HG03280 (cell line): ENCODE measurements at regions not wholly inside any gene's neighbourhood (a gene's known extent, or its start where the extent isn't known, plus 50 kb on each side); places are given as distances from the start of the nearest gene placed in this dataset.

Experiments
- ATAC-seq: cut with Tn5 transposase; IDR thresholded peaks from one replicate; pipeline ENCODE4 v1.9.1; 2021; ENCODE audit warnings: mild to moderate bottlenecking, moderate library complexity; ENCODE audit not compliant: unreplicated experiment

DNA sequence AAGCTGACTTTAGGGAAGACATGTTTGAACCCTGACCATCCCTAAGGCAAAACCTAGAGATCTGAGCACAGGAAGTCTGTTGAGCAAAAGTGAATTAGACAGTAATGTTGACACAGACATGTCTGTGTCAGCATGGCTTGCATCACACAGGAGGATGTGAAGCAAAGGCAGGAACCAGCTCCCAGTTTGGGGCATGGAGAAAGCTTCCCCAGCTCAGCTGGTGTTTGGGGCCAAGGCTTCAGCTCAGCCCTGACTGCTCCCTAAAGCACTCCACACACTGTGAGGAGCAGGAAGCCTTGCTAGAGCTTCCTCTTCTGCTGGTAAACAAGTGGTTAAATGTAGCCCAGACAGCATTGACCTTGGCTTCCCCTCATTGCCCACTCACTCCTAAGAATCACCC, 153.8 kb upstream of the UBL3 start:
- ATAC-seq: no peak

GRCh38 chr13:30002577-30002976, 152.2 kb upstream of the UBL3 start:
- ATAC-seq: no peak

- no peak for ATAC-seq
Measured at GRCh38 chr13:30000370-30000765, 150.0 kb upstream of the UBL3 start.

DNA sequence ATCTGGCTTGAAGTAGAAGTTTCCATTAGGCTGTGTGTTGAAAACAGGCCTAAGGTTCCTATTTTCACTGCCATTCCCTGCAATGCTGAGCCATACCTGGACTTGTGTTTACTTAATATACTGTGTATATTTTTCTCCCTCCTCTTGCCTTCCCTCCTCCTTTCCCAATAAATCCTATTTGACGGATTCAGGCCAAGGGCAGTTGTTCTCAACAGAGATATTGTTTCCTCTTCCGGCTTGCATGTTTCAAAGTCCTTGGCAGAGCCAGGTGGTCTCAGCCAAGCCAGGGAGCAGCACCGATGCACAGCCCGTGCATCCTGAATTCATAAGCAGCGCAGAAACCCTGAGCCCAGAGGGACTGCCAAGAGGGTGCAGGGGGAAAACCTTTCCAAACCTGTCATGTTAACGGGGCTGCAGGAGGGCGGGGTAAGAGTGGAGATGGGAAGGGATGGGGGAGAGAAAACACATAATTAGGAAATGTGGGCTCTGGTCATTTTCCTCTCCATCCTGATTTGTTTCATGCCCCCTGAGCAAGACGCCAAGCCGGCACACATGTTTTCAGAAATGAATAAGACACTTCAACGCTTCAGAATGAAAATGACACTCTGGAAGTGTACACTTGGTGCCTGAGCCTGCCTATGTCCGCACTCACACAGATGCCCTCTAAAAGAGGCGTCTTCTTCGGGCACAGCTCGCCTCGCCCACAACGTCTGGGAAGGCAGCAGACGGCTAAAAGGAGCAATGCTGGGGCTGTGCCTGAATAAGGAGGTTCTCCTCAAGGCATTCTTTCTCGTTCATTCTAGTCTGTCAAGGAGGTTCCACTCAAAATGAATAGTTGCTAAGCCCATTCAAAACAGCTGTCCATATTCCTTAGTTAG, 149.3 kb upstream of the UBL3 start:
- ATAC-seq: no peak

DNA sequence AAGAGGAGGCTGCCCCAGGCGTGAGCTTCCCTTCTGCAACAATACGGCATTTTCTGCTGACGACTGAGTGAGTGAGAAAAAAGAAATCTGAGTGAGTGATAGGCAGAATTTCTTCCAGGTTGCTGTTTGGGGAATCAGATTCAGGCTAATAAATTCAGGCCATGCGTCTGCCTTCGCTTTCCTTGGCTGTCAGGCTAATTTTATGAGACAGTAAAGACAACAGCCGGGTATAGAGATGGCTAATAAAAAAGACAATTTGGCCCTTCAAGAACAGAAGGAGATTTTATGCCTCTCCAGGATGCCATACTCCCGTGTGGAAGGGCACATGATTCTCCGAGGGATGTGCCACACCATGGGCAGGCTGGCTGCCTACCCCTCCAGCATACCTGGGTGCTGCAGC, 145.9 kb upstream of the UBL3 start:
- ATAC-seq: no peak

GRCh38 chr13:29994911-29995595, 144.6 kb upstream of the UBL3 start:
- no peak for ATAC-seq

DNA sequence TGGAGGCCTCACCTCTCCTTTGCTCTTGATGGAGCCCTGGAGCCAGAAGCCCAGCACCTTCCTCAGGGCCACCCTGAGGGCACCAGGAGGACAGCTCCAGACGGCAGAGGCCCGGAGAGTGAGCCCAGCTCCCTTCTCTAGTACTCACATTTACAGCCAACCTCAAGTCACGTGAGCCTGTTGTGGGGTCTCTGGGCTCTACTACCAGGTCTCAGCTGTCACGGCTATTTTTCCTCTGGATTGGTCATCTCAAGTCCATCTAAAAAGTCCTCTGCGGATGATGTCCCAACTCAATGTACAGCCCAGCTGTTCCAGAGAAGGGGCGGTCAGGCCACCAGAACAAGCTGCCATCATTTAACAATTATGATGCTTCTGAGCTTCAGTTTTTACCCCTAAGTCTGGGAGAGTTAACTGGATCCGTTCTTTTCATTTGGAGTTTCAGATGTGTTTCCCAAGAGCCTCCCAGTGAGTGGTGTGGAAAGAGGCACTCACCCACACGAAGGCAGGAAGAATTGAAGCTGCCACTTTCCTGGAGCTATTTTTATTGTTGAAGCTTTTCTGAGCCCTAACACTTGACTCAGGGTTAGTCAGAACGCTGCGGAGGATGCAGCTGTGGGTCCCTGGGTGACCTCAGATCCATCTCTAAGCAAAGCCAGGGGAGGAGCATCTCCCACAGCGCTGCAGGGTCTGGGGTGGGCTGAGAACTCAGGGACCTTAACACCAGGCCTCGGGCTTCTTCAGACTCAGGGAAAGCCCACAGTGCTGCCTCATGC, 143.5 kb upstream of the UBL3 start:
- ATAC-seq: no peak

DNA sequence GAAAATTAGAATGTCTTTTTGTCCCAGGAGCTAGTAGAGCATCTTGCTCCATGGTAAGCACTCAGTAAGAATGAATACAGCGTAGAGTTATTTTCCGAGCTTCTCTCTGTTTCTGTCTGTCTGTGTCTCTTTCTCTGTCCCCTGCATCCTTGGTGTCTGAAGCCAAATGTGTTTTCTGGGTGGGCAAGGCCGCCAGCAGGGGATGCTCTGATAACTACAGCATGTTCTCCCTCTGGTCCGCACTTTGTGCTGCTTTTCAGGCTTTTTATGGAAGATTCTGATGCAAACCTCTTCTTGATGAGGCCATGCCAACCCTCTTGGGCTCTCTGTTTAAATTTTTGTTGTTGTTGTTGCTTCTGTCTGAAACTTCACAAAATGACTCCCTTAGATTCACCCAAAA, 142.8 kb upstream of the UBL3 start:
- ATAC-seq: no peak

DNA sequence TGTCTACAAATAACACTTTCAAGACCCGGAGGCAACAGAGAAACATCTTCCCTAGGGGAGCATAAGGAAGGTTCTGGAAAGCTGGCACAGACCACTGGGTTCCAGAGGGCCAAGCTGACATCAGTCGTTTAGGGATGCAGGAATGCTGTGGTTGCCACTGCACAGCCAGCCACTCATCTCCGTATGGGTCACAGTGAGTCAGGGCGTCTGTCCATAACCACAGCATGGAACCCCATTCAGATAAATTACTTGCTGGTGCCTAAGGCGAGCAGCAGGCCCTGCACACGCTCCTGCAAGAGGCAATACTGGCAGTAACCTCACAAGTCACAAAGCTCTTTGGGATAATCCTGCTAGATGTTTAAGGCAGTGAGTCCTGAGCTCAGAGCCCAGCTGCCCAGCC, 140.9 kb upstream of the UBL3 start:
- no peak for ATAC-seq

DNA sequence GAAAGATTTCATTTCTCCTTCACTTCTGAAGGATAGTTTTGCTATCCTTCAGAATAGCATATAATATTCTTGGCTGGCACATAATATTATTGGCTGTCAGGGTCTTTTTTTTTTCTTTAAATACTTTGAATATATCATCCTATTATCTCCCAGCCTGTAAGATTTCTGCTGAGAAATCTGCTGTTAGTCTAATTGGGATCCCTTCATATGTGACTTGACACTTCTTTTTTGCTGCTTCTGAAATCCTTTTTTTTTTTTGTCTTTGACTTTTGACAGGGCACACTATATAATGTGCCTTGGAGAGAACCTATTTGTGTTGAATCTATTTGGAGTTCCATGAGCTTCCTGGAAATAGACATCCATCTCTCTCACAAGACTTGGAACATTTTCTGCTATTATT, 136.9 kb upstream of the UBL3 start:
- ATAC-seq: no peak

GRCh38 chr13:29980339-29980738, 129.9 kb upstream of the UBL3 start:
- no peak for ATAC-seq

DNA sequence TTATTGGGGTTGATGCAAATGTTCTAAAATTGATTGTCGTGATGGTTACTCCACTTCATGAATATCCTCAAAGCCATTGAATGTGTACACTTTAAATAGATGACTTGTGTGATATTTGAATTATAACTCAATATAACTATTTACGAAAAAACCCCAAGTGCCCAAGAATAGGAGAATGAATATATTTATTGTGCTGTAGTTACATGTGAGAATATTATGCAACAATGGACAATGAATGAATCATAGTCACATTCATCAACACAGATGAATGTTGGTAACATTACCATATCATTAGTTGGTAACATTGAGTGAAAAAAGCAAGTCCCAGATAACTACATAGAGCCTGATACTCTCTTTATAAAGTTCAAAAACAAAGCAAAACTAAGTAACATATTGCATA, 127.8 kb upstream of the UBL3 start:
- no peak for ATAC-seq

DNA sequence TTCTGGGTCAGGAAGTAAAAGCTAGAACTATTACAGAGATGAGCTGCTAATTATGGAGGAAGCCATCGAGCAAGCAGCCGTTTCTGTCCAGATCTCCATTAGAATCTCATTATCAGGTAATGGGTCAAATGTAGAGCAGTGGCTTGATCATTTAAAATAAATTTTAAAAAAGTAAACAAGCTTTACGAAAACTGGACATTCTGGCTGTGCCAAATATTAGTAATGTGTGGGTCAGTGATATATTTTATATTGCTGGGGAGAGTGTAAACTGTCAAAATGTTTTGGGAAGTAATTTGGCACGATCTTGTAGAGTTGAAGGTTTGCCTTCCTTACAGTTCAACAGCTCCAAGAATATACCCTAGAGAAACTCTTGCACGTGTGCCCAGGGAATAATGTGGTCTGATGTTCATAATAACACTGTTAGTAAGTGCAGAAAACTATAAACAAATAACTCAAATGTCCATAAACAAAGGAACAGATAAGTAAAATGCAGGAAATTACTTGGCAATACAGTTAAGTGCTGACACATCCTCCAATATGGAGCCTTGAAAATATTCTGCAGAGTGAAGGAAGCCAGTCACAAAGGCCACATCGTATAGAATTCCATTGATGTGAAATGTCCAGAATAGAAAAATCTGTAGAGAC, 127.2 kb upstream of the UBL3 start:
- no peak for ATAC-seq

GRCh38 chr13:29976535-29976934, 126.1 kb upstream of the UBL3 start:
- no peak for ATAC-seq

- ATAC-seq: no peak
Measured at GRCh38 chr13:29975283-29975682, 124.9 kb upstream of the UBL3 start.

DNA sequence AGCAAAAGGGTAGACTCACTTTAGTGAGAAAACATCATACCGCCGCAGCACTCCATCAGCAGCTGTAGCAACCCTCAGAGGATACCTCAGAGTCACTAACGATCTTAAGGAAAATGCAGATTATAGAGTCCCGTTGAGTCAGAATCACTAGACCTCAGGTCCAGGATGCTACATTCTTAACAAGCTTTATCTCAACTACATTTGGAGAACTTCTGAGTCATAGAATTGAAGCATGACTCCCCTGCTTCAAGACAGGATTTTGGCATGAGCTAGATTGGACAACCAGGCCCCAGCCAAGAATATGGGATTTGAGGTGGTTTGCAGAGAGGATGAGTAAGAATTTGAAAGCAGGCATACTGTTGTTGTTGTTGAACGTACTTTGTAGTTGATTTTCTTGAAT, 118.9 kb upstream of the UBL3 start:
- ATAC-seq: no peak

- no peak for ATAC-seq
Measured at GRCh38 chr13:29964181-29964845, 113.9 kb upstream of the UBL3 start.

DNA sequence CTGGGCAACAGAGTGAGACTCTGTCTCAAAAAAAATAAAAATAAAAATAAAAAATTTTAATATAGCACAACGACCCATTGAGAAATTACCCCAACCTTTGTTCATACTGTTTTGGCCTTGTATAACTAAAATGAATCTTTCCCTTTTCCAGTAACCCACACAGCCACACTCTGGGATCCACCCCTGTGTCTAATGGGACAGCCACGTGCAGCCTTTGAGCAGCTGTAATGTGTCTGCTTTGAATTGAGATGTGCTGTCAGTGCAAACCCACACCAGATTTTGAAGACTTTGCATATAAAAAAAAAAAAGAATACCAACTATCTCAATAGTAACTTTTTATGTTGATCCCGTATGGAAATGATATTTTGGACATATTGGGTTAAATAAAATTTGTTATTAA, 112.7 kb upstream of the UBL3 start:
- no peak for ATAC-seq

DNA sequence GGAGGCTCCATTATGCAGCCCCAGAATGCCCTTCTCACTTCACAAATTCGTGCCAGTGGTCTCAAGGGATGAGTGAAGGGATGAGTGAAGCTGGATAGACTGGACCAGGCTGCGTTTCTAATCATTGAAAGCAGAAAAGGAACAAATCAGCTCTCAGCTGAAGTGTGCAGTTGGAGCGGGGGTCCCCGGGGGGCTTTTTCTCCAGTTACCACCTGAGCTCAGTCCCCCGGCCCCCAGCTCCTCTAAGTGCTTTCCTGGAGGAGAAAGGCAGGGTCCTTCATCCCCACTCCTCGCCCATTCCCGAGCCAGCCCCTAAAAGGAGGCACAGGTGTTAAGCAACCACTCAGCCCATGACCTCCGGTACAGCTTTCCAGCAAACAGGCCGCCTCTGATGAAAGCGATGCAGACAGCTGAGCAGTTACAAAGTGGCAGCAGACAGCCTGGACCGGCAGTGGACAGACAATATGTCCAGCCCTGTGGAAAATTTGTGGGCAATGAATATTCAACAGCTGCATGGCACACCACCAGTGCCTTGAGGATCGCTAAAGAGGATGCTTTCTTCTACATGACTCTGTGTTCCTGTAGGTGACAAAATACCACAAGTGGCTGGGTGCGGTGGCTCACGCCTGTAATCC, 110.7 kb upstream of the UBL3 start:
- no peak for ATAC-seq

- no peak for ATAC-seq
Measured at GRCh38 chr13:29959603-29960002, 109.2 kb upstream of the UBL3 start.
